CD4-positive, alpha-beta T cell (primary cell): ENCODE measurements at regions not wholly inside any gene's neighbourhood (a gene's known extent, or its start where the extent isn't known, plus 50 kb on each side); places are given as distances from the start of the nearest gene placed in this dataset.

Experiments used
- ATAC-seq: fragments of 200-7000 bp; cut with Tn5 transposase; one replicate; pipeline ENCODE4 v1.10.0; 2022; ENCODE audit warnings: mild to moderate bottlenecking; ENCODE audit not compliant: poor library complexity
- CTCF ChIA-PET: fragments of 350-600 bp; sonication (Branson Sonifier 250); formaldehyde crosslinking; loops from one replicate; lab custom pipeline; 2021; ENCODE audit warnings: antibody characterized with exemption, inconsistent platforms; lab: Charles Lee
- POLR2A ChIA-PET: fragments of 350-600 bp; sonication (Branson Sonifier 250); formaldehyde crosslinking; loops from one replicate; lab custom pipeline; 2021; ENCODE audit warnings: antibody characterized with exemption, inconsistent platforms; lab: Charles Lee
- DNase-seq, 14 experiments: peaks; one replicate each; pipeline ENCODE4 v3.0.0-alpha.2; 2013 to 2020; ENCODE audit warnings: mixed read lengths in 2 of 14
- H3K27ac ChIP-seq, 2 donors: one replicate each; pipeline versions ENCODE4 v1.5.1 to v1.7.0; 2013; ENCODE audit warnings: low read length in 2 of 2, low read depth in 1 of 2, mild to moderate bottlenecking in 1 of 2
- H3K27me3 ChIP-seq, 2 experiments: 1 replicate in 1 of 2; 2 replicates in 1 of 2; pipeline versions ENCODE4 v1.6.1 to v1.7.0; 2013; ENCODE audit warnings: low read length in 2 of 2, control low read depth in 1 of 2, mild to moderate bottlenecking in 1 of 2, moderate library complexity in 1 of 2; ENCODE audit not compliant: insufficient read depth in 2 of 2, control insufficient read depth in 1 of 2
- H3K36me3 ChIP-seq: one replicate; pipeline ENCODE4 v1.6.1; 2013; ENCODE audit warnings: low read length, control low read depth; ENCODE audit not compliant: insufficient read depth
- H3K4me1 ChIP-seq: one replicate; pipeline ENCODE4 v1.6.1; 2013; ENCODE audit warnings: low read length, control low read depth; ENCODE audit not compliant: insufficient read depth
- H3K4me3 ChIP-seq: one replicate; pipeline ENCODE4 v1.5.1; 2013; ENCODE audit warnings: mild to moderate bottlenecking, low read length, moderate library complexity
- H3K9me3 ChIP-seq, 2 experiments: 1 replicate in 1 of 2; 2 replicates in 1 of 2; pipeline versions ENCODE4 v1.6.1 to v1.7.0; 2013; ENCODE audit warnings: low read length in 2 of 2, mild to moderate bottlenecking in 2 of 2, control low read depth in 1 of 2, moderate library complexity in 1 of 2; ENCODE audit not compliant: control insufficient read depth in 1 of 2, insufficient read depth in 1 of 2
- H3K27ac Mint-ChIP-seq: one replicate; pipeline ENCODE4 v1.8.0; 2020; ENCODE audit warnings: mixed read lengths
- H3K27me3 Mint-ChIP-seq: one replicate; pipeline ENCODE4 v1.8.0; 2021; ENCODE audit warnings: mixed read lengths
- H3K36me3 Mint-ChIP-seq: one replicate; pipeline ENCODE4 v1.8.0; 2021; ENCODE audit warnings: low read depth, mixed read lengths
- H3K4me1 Mint-ChIP-seq: one replicate; pipeline ENCODE4 v1.8.0; 2021; ENCODE audit warnings: low read depth, mixed read lengths
- H3K4me3 Mint-ChIP-seq: one replicate; pipeline ENCODE4 v1.8.0; 2020; ENCODE audit warnings: mild to moderate bottlenecking, mixed read lengths
- H3K9me3 Mint-ChIP-seq: one replicate; pipeline ENCODE4 v1.8.0; 2020; ENCODE audit warnings: mixed read lengths
- intact Hi-C, 2 experiments: fragments of 100-400 bp; cut with DNase I in 1 of 2; cut with micrococcal nuclease in 1 of 2; formaldehyde crosslinking; loops; one replicate each; pipeline versions ENCODE4 v1.15.1 to v1.9.0; 2023 to 2025; cut with DNase I, micrococcal nuclease
- TF ChIP-seq, protein P1 (sequence below): fragments of 200-600 bp; IDR thresholded peaks from one replicate; pipeline ENCODE4 v1.8.0; 2022; ENCODE audit warnings: antibody characterized with exemption, mild to moderate bottlenecking

DNA sequence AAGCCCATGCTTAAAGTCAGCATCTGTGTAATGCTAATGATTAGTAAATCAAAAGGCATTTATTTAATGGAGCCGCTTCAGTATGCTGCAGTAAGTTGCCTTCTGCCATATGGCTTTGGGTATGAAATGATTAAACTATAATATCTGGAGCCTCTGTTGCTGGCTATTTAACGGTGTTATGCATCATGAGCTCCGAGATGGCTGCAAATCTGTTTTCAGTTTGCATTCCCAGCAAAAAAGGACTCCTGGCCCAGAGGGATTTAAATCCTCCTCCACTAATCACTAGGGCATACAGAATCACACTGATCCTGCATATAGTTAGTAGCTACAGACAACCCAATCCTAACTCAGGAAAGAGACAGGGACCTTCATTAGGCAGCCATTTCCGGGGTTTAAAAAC lies 171.5 kb upstream of the EEA1 start:
- CTCF ChIA-PET: no interaction called here
- Mint-ChIP-seq H3K4me1 (peaks cover 5% of the 10 kb centered on the region), H3K9me3 (no peaks in the 10 kb centered on the region), H3K27ac (no peak overlapping the region), H3K36me3 (no peaks in the 10 kb centered on the region), H3K4me3 (no peak overlapping the region), H3K27me3 (no peaks in the 10 kb centered on the region)
- ATAC-seq: no peak
- intact Hi-C loops: no loop called here
- POLR2A ChIA-PET: no interaction called here
- H3K36me3 ChIP-seq: no peaks in the 10 kb centered on the region
- no peaks in the 10 kb centered on the region for H3K27me3 ChIP-seq
- no peak overlapping the region for H3K27ac ChIP-seq
- TF ChIP-seq, protein P1, sequence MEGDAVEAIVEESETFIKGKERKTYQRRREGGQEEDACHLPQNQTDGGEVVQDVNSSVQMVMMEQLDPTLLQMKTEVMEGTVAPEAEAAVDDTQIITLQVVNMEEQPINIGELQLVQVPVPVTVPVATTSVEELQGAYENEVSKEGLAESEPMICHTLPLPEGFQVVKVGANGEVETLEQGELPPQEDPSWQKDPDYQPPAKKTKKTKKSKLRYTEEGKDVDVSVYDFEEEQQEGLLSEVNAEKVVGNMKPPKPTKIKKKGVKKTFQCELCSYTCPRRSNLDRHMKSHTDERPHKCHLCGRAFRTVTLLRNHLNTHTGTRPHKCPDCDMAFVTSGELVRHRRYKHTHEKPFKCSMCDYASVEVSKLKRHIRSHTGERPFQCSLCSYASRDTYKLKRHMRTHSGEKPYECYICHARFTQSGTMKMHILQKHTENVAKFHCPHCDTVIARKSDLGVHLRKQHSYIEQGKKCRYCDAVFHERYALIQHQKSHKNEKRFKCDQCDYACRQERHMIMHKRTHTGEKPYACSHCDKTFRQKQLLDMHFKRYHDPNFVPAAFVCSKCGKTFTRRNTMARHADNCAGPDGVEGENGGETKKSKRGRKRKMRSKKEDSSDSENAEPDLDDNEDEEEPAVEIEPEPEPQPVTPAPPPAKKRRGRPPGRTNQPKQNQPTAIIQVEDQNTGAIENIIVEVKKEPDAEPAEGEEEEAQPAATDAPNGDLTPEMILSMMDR: no peak
- no peaks in the 10 kb centered on the region for H3K9me3 ChIP-seq
- no peak for DNase-seq
- peaks cover 3% of the 10 kb centered on the region for H3K4me1 ChIP-seq
- H3K4me3 ChIP-seq: no peak overlapping the region

DNA sequence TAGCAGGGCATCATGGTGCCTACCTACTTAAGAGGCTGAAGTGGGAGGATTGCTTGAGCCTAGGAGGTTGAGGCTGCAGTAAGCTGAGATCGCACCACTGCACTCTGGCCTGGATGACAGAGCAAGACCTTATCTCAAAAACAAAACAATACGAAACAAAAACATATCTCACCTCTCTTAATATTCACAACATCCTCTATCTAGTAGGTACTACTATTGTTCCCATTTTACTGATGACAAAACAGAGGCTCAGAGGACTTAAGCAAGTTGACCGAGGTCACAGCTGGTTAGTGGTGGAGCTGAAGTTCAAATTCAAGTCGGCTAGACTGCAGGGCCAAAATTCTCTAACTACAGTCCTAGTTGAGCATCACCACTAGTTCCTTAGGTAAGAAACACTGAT lies 172.3 kb upstream of the EEA1 start:
- H3K27ac Mint-ChIP-seq: no peak overlapping the region

DNA sequence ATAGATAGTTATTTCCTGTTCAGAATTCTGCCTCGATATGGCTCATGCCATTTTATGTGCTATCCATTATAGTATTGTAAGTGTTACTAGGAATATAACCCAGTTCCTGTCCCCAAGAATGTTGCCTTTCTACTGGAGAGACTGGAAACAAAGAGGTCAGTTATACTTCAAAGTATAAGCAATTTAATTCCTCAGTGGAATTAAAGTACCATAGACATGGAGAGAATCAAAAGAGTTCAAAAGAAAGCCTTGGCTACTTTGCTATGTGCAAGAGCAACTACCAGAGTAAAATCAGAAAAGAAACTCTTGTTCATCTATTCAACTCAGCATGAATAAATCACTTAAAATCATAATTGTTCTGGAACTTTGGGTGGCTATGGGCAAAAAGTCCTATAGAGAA lies 173.2 kb upstream of the EEA1 start:
- H3K4me3 ChIP-seq: no peak overlapping the region
- H3K27ac ChIP-seq: no peak overlapping the region
- Mint-ChIP-seq H3K27me3 (no peaks in the 10 kb centered on the region), H3K36me3 (no peaks in the 10 kb centered on the region), H3K4me1 (peaks cover 5% of the 10 kb centered on the region), H3K9me3 (no peaks in the 10 kb centered on the region), H3K27ac (no peak overlapping the region), H3K4me3 (no peak overlapping the region)
- H3K4me1 ChIP-seq: peaks cover 3% of the 10 kb centered on the region
- no peaks in the 10 kb centered on the region for H3K27me3 ChIP-seq
- no peak for DNase-seq
- POLR2A ChIA-PET: no interaction called here
- H3K9me3 ChIP-seq: no peaks in the 10 kb centered on the region
- CTCF ChIA-PET: interaction anchor here (0.7 kb wide), 1 partner anchor 317 kb away, joined by 4 read pairs; no protein-coding TSS in a partner anchor
- no peaks in the 10 kb centered on the region for H3K36me3 ChIP-seq
- ATAC-seq: no peak
- intact Hi-C loops: no loop called here
- TF ChIP-seq, protein P1: no peak

More for the DNA sequence above, 172.3 kb upstream of the EEA1 start:
- DNase-seq: no peak
- H3K9me3 ChIP-seq: no peaks in the 10 kb centered on the region
- Mint-ChIP-seq H3K36me3 (no peaks in the 10 kb centered on the region), H3K4me1 (peaks cover 5% of the 10 kb centered on the region), H3K27me3 (no peaks in the 10 kb centered on the region), H3K4me3 (no peak overlapping the region), H3K9me3 (no peaks in the 10 kb centered on the region)
- TF ChIP-seq, protein P1: no peak
- H3K4me3 ChIP-seq: no peak overlapping the region
- no peaks in the 10 kb centered on the region for H3K27me3 ChIP-seq
- peaks cover 3% of the 10 kb centered on the region for H3K4me1 ChIP-seq
- CTCF ChIA-PET: no interaction called here
- POLR2A ChIA-PET: no interaction called here
- H3K27ac ChIP-seq: no peak overlapping the region
- intact Hi-C loops: no loop called here
- H3K36me3 ChIP-seq: no peaks in the 10 kb centered on the region
- no peak for ATAC-seq
